Fibroblast of skin of left quadriceps (primary cell): ENCODE measurements at regions not wholly inside any gene's neighbourhood (a gene's known extent, or its start where the extent isn't known, plus 50 kb on each side); places are given as distances from the start of the nearest gene placed in this dataset.
"Not testable (repeated sequence)": the region's sequence is repeated elsewhere in the genome, so short reads cannot be mapped to it uniquely, and the experiment has no call there.

ENCODE experiments used
- DNase-seq, 2 experiments: peaks; one replicate each; pipeline ENCODE4 v3.0.0-alpha.2; 2013; ENCODE audit warnings: low read depth in 2 of 2

DNA sequence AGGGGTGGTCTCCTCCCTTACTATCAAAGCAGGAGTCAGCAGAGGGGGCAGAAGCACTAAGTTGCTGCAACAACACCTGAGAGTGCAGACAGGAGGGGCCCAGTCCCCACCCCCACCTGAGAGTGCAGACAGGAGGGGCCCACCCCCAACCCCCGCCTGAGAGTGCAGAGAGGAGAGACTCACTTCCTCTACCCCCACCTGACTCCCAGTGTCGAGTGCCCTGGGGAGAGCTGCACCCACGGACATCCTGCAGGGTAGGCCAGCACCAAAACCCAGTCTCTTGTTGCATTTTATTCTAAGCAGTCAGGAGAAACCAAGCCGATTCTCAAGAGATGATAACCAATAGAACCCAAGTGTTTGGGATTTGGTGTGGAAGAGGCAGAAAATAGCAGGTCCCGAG, 78.4 kb downstream of the NAPG start:
- no peak for DNase-seq

DNA sequence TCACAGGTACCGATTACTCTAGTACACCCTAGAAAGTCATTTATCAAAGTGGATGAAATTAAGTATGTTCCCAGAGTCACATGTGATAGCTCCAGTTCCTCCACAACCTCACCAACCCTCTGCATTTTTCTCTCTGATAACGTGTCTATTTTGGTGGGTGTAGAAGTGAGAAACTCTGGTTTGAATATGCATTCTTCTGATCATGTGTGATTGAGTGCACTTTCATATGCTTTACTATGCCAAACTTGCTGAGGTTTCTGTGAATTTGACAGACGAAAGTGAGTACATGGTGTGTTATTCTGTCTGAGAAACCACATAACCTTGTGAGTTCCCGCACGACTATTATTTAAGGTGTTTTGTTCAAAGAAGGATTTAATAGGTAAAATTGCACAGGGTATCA, 81.1 kb downstream of the NAPG start:
- DNase-seq: not testable (repeated sequence)

DNA sequence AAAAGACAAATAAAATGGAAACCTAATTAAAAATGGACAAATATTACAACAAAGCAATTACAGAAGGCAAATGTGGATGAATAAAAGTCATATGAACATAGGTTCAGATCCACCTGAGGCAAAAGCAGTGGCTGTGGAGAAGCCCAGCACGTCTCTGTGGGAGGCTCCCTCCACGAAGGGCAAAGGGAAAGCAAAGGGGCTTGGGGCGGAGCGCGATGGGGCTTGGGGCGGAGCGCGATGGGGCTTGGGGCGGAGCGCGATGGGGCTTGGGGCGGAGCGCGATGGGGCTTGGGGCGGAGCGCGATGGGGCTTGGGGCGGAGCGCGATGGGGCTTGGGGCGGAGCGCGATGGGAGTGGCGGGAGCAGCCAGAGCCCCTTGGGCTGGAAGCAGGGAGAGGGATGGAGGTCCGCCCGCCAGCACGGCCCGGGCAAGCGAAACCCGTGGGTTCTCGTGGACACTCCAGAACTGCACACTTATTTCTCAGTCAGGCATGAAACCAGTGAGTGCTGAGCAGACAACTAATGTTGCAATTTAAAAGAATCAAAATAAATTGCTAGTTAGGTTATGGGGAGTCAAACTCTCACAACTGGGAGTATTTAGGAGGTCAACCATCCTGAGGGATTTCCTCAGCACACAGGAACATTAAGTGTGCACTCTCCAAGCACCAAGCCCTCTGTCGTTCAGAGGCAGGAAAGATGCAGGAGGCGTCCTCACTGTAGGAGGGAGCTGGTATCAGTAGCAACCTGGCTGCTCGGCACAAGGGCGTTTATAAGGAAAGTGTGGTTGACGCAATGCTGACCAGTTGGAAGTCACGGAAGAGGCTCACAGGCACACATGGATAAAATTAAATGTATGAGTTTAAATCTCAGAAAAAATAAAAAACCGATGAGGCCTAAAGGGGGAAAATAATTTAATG, 81.8 kb downstream of the NAPG start:
- peak in 1 of 2 experiments; percentile 1 for DNase-seq

DNA sequence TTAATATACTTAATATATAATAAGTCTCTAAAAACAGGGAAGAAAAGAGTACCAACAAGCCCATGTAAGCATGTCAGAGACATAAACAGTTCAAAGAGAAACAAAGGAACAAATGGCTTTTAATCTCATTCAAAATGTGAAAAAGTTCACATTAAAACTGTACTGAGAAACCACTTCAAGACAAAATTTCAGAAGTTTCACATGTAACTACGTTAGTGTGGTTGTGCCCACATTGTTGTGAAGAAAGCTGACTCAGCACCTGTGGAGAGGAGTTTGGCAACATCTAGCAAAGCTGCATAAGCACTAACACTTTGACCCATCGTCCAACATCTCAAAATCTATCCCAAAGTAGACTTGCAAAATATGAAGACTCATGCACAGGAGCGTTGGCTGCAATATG, 82.6 kb downstream of the NAPG start:
- DNase-seq: not testable (repeated sequence)

DNA sequence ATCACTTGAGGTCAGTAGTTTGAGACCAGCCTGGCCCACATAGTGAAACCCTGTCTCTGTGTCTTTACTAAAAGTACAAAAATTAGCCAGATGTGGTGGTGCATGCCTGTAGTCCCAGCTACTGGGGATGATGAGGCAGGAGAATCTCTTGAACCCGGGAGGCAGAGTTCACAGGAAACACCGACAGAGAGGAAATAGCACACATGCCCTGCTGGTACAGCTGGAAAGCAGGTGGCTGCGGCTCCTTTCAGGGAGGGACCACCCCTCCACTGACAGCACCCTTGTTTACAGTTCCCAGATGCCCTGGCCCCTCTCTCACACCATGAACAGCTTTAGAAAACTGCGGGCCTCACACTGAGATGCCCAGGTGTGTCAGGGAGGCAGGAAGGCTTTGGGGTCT, 83.2 kb downstream of the NAPG start:
- not testable (repeated sequence) for DNase-seq

DNA sequence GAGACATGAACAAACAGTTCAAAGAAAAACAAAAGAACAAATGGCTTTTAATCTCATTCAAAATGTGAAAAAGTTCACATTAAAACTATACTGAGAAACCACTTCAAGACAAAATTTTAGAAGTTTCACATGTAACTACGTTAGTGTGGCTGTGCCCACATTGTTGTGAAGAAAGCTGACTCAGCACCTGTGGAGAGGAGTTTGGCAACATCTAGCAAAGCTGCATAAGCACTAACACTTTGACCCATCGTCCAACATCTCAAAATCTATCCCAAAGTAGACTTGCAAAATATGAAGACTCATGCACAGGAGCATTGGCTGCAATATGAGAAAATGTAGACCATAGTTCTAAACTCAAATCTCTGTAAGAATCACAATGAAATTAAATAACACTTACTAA, 87.4 kb downstream of the NAPG start:
- not testable (repeated sequence) for DNase-seq

DNA sequence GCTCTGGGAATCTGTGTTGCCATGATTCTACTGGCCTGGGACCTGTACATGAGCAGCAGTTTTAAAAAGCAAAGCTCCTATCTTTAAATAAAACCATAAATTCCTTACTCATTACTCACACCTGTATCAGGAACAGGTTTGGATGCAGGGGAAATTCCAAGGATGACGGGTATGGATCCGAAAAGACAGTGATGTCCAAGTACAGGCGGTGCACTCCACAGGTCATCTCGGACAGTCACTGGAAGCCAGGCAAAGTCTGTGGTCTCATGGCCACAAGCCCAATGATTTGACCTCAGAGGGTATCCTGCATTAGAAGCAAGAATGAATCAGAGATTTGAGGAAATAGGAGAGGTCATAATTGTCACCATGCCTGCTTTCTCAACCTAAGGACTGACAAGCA, 90.9 kb downstream of the NAPG start:
- DNase-seq: not testable (repeated sequence)

DNA sequence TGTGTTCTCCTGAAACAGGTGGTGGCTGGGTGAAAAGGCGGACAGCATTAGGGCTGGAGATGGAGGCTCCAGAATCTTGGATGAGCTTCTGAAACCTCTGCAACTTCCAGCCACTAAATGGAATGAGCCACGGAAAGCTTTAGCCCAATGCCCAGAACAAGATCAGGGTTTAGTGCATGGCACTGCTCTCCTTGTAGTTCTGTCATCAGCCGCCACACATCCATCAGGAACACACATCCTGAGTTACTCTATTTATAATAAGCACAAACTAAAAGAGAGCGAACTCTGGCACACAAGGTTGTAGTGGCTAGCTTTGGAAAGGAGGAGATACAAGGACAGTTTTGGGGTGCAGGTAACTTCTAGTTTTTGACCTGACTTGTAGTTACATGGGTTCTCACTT, 93.0 kb downstream of the NAPG start:
- DNase-seq: not testable (repeated sequence)

DNA sequence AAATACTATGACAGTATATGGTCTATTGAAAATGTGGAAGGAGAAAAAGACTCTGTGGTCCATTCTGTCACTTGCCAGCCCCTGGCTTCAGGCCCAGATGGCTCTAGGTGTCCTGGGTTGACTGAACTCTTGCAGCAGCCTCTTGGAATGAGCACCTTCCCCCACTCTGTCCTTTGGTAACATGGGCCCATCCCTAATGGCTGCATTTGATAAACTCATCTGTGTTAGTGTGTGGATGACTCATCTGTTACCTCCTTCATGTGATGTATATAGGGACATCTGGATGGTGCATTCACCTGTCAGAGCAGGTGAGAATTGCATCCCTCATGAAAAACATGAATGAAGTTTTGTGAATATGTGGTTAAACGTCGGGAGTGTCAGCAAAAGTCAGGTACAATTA, 93.5 kb downstream of the NAPG start:
- not testable (repeated sequence) for DNase-seq

DNA sequence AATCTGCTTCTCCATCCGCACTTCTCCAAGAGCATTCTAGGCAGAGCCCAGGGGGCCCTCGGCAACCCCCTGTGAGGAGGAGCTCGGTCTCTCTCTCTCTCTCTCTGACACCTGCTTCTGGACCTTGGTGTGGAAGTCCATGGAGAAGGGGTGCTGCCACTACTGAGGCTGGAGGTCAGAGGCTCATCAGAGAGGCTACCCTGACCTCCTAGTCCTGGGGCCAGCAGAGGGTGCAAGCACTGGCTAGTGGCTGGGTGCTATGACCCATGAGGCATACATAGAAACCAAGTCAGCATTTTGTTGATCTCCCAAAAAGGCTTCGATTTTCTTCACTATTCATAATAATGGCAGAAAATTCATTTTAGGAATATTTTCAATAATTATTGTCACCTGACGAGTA, 94.0 kb downstream of the NAPG start:
- DNase-seq: not testable (repeated sequence)
